Loucy (cell line): ENCODE measurements at regions not wholly inside any gene's neighbourhood (a gene's known extent, or its start where the extent isn't known, plus 50 kb on each side); places are given as distances from the start of the nearest gene placed in this dataset.

Experiments
- CTCF ChIP-seq: fragments of 200-600 bp; sonication (generic); conservative IDR thresholded peaks from 2 replicates; pipeline ENCODE4 v1.5.1; 2014; ENCODE audit warnings: mild to moderate bottlenecking, antibody characterized with exemption, low read length
- EZH2phosphoT487 ChIP-seq: fragments of 200-600 bp; IDR thresholded peaks from 2 replicates; pipeline ENCODE4 v1.6.1; 2018; ENCODE audit warnings: antibody characterized with exemption, mild to moderate bottlenecking, moderate library complexity, borderline replicate concordance

- TF ChIP-seq CTCF: no peak
- no peak for TF ChIP-seq EZH2phosphoT487
These were observed 1412.9 kb upstream of the PCDH7 start for GRCh38 chr4:29307256-29307655.
